ENCODE measurements at regions not wholly inside any gene's neighbourhood (a gene's known extent, or its start where the extent isn't known, plus 50 kb on each side); places are given as distances from the start of the nearest gene placed in this dataset.

- TF ChIP-seq CTCF (IDR thresholded peaks at IDR 0.05) (no peak), POLR2A (IDR thresholded peaks at IDR 0.05) (no peak), POLR2AphosphoS5 (IDR thresholded peaks at IDR 0.05) (no peak)
Observed at GRCh38 chr9:13939701-13940490, 374.0 kb downstream of the NFIB start.
